ENCODE measurements at regions not wholly inside any gene's neighbourhood (a gene's known extent, or its start where the extent isn't known, plus 50 kb on each side); places are given as distances from the start of the nearest gene placed in this dataset.

DNA sequence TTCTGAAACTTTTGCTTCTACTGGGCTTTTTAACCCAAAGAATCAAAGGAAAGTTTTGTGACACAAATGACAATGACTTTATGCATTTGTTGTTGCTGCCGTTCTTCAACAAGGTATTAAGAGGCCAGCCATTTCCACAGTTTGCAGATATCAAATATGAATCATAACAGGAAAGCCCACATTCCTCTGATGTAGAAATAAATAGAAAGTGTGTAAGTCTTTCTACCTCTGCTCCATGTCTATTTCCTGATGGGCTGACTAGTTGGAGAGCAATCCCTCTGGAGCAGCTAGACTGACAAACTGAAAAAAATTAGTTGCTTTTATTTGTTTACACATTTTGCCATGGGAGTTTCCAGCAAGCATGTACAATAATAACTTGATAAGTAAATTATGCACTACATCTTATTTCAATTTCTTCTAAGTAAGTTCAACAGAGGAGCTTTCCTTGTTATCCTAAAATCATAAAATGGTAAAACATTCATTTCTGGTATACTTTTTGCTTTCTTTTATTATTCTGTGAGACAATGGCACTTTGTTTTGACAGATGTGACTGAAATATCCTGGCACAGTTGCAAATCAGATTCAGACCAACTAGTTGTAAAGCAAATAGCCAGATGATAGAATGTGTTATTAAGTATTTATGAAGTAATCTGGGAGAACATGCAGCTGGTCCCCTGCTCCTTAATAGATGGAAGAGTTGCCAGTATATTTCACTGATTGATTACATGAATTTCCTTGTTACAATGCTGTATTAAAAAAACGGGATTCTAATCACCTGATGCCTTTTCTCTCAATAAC is 266.7 kb downstream of the METTL4 start:
- TF ChIP-seq, protein P1, sequence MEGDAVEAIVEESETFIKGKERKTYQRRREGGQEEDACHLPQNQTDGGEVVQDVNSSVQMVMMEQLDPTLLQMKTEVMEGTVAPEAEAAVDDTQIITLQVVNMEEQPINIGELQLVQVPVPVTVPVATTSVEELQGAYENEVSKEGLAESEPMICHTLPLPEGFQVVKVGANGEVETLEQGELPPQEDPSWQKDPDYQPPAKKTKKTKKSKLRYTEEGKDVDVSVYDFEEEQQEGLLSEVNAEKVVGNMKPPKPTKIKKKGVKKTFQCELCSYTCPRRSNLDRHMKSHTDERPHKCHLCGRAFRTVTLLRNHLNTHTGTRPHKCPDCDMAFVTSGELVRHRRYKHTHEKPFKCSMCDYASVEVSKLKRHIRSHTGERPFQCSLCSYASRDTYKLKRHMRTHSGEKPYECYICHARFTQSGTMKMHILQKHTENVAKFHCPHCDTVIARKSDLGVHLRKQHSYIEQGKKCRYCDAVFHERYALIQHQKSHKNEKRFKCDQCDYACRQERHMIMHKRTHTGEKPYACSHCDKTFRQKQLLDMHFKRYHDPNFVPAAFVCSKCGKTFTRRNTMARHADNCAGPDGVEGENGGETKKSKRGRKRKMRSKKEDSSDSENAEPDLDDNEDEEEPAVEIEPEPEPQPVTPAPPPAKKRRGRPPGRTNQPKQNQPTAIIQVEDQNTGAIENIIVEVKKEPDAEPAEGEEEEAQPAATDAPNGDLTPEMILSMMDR (IDR thresholded peaks at IDR 0.05; ENCODE audit: extremely low read depth, missing control alignments), result no peak
- no peak for DNase-seq (ENCODE audit: low spot score)

- TF ChIP-seq, protein P1 (IDR thresholded peaks at IDR 0.05; ENCODE audit: extremely low read depth, missing control alignments), result no peak
- no peak for DNase-seq (ENCODE audit: low spot score)
Measured at GRCh38 chr18:2306606-2307005, 264.7 kb downstream of the METTL4 start.

- DNase-seq (ENCODE audit: low spot score), result no peak
- TF ChIP-seq, protein P1 (IDR thresholded peaks at IDR 0.05; ENCODE audit: extremely low read depth, missing control alignments), result no peak
Measured at GRCh38 chr18:2310886-2311285, 260.4 kb downstream of the METTL4 start.

DNA sequence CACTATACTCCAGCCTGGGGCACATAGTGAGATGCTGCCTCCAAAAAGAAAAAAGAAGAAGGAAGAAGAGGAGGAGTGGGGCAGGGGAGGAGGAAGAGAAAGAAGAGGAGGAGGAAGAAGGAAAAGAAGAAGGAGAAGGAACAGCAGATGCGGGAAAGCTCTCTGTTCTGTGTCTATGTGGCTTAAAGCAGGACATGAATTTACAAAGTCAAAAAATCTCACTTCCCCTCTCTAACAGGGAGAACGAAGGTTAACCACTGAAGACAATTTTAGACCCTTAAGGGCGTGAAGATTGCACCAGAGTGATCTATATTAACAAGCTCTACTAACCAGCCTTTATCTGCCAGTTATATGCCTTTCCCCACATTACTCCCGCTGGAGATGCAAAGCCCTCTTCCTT is 258.9 kb downstream of the METTL4 start:
- peak; percentile 13 for DNase-seq (ENCODE audit: low spot score)
- TF ChIP-seq, protein P1 (IDR thresholded peaks at IDR 0.05; ENCODE audit: extremely low read depth, missing control alignments), result no peak

DNA sequence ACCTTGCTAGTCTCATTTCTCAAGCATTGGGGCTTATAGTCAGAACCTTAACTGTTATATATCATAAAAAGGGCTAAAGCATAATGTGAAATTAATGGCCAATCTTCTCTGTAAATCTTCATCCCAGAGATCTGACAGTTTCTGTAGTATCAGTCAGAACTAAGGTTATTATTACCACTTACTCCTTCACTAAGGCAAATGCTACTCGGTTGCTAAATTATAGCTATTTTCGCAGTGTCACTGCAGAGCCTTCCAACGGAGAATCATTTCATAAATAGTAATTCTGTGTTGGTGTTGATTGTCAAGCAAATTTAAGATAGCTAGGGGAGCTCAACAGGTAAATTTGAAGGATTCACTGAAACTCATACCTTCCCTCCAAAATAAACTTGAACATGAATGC is 258.0 kb downstream of the METTL4 start:
- TF ChIP-seq, protein P1 (IDR thresholded peaks at IDR 0.05; ENCODE audit: extremely low read depth, missing control alignments), result no peak

GRCh38 chr18:2316082-2316750 is 255.1 kb downstream of the METTL4 start:
- TF ChIP-seq, protein P1 (IDR thresholded peaks at IDR 0.05; ENCODE audit: extremely low read depth, missing control alignments), result no peak
- DNase-seq (ENCODE audit: low spot score), result no peak

More for the DNA sequence above, 258.0 kb downstream of the METTL4 start:
- no peak for DNase-seq (ENCODE audit: low spot score)

All from GM20000 (cell line).